Gastroesophageal sphincter (tissue), 4 donors: ENCODE measurements at regions not wholly inside any gene's neighbourhood (a gene's known extent, or its start where the extent isn't known, plus 50 kb on each side); places are given as distances from the start of the nearest gene placed in this dataset.
"Not testable (repeated sequence)": the region's sequence is repeated elsewhere in the genome, so short reads cannot be mapped to it uniquely, and the experiment has no call there.

Experiments used
- ATAC-seq: fragments of 150-250 bp; one replicate; pipeline ENCODE4 v1.9.1; 2016; ENCODE audit warnings: mild to moderate bottlenecking, moderate library complexity
- H3K27ac ChIP-seq, 4 donors: fragments of 200-600 bp; sonication (generic) in 3 of 4; 1 replicate in 3 of 4; 2 replicates in 1 of 4; pipeline ENCODE4 v1.5.1; 2016 to 2019
- H3K27me3 ChIP-seq: fragments of 200-600 bp; sonication (generic); one replicate; pipeline ENCODE4 v1.5.1; 2019
- H3K36me3 ChIP-seq, 2 donors: fragments of 200-600 bp; sonication (generic); one replicate each; pipeline ENCODE4 v1.5.1; 2019; ENCODE audit warnings: control low read depth in 1 of 2
- H3K4me1 ChIP-seq, 3 donors: fragments of 200-600 bp; sonication (generic); 1 replicate in 2 of 3; 2 replicates in 1 of 3; pipeline ENCODE4 v1.5.1; 2016 to 2019; ENCODE audit warnings: control low read depth in 2 of 3
- H3K4me3 ChIP-seq, 2 donors: fragments of 200-600 bp; sonication (generic); one replicate each; pipeline ENCODE4 v1.5.1; 2019; ENCODE audit warnings: mild to moderate bottlenecking in 1 of 2, moderate library complexity in 1 of 2
- H3K9me3 ChIP-seq, 3 donors: fragments of 200-600 bp; sonication (generic); one replicate each; pipeline ENCODE4 v1.5.1; 2017 to 2019; ENCODE audit warnings: control low read depth in 2 of 3
- EP300 ChIP-seq: sonication (generic); formaldehyde crosslinking; IDR thresholded peaks from one replicate; pipeline ENCODE4 v1.6.1; 2017; ENCODE audit warnings: antibody characterized with exemption, mild to moderate bottlenecking
- POLR2A ChIP-seq, 2 donors: fragments of 450-650 bp; IDR thresholded peaks; one replicate each; pipeline ENCODE4 v1.6.1; 2017; ENCODE audit warnings: antibody characterized with exemption in 2 of 2, mild to moderate bottlenecking in 2 of 2, moderate library complexity in 1 of 2
- POLR2AphosphoS5 ChIP-seq: sonication (generic); formaldehyde crosslinking; IDR thresholded peaks from one replicate; pipeline ENCODE4 v1.6.1; 2017; ENCODE audit warnings: antibody characterized with exemption
- WGBS, 2 donors: methylation state at CpG; one replicate each; pipeline ENCODE4 v1.1.5; 2018; ENCODE audit warnings: low coverage in 1 of 2; 5-methylcytosine and 5-hydroxymethylcytosine counted together
- TF ChIP-seq, protein P1 (sequence below), 4 experiments: fragments of 200-600 bp in 2 of 4; fragments of 450-650 bp in 2 of 4; sonication (generic) in 1 of 4; IDR thresholded peaks; one replicate each; pipeline ENCODE4 v1.5.1; 2017 to 2019; ENCODE audit warnings: antibody characterized with exemption in 4 of 4, mild to moderate bottlenecking in 2 of 4, moderate library complexity in 2 of 4

DNA sequence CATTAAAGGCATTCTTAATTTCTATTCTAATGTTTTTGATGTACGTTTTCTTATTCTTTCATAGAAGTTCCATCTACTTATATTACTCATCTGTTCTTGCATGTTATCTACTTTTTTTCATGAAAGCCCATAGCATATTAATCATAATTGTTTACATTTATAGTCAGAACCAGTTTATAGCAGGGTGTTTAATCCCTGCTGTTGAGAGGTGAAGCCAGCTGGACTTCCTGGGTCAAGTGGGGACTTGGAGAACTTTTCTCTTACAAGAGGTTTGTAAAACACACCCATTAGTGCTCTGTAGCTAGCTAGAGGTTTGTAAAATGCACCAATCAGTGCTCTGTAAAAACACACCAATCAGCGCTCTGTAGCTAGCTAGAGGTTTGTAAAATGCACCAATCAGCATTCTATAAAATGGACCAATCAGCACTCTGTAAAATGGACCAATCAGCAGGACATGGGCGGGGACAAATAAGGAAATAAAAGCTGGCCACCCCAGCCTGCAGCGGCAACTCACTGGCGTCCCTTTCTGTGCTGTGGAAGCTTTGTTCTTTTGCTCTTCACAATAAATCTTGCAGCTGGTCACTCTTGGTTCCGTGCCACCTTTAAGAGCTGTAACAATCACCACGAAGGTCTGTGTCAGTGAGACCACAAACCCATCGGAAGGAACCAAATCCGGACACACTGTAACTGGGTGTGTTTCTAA, 120.6 kb downstream of the TANC2 start:
- H3K27ac ChIP-seq = no peak overlapping the region
- no peaks in the 10 kb centered on the region for H3K4me1 ChIP-seq
- TF ChIP-seq EP300 = no peak
- no peak for TF ChIP-seq POLR2A (IDR thresholded peaks at IDR 0.05)
- TF ChIP-seq, protein P1, sequence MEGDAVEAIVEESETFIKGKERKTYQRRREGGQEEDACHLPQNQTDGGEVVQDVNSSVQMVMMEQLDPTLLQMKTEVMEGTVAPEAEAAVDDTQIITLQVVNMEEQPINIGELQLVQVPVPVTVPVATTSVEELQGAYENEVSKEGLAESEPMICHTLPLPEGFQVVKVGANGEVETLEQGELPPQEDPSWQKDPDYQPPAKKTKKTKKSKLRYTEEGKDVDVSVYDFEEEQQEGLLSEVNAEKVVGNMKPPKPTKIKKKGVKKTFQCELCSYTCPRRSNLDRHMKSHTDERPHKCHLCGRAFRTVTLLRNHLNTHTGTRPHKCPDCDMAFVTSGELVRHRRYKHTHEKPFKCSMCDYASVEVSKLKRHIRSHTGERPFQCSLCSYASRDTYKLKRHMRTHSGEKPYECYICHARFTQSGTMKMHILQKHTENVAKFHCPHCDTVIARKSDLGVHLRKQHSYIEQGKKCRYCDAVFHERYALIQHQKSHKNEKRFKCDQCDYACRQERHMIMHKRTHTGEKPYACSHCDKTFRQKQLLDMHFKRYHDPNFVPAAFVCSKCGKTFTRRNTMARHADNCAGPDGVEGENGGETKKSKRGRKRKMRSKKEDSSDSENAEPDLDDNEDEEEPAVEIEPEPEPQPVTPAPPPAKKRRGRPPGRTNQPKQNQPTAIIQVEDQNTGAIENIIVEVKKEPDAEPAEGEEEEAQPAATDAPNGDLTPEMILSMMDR (IDR thresholded peaks at IDR 0.05) = no peak
- no peak for TF ChIP-seq POLR2AphosphoS5
- H3K27me3 ChIP-seq = no peaks in the 10 kb centered on the region
- 85 to 93% methylated on average over 7 to 9 of the region's 9 CpGs for WGBS, 2 donors
- H3K4me3 ChIP-seq = no peak overlapping the region
- ATAC-seq = no peak
- no peaks in the 10 kb centered on the region for H3K36me3 ChIP-seq
- no peaks in the 10 kb centered on the region for H3K9me3 ChIP-seq

DNA sequence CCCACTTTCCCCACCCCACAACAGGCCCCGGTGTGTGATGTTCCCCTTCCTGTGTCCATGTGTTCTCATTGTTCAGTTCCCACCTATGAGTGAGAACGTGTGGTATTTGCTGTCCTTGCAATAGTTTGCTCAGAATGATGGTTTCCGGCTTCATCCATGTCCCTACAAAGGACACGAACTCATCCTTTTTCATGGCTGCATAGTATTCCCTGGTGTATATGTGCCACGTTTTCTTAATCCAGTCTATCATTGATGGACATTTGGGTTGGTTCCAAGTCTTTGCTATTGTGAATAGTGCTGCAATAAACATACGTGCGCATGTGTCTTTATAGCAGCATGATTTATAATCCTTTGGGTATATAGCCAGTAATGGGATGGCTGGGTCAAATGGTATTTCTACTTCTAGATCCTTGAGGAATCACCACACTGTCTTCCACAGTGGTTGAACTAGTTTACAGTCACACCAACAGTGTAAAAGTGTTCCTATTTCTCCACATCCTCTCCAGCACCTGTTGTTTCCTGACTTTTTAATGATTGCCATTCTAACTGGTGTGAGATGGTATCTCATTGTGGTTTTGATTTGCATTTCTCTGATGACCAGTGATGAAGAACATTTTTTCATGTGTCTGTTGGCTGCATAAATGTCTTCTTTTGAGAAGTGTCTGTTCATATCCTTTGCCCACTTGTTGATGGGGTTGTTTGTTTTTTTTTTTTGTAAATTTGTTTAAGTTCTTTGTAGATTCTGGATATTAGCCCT, 124.5 kb downstream of the TANC2 start:
- not testable (repeated sequence) for H3K27ac ChIP-seq, H3K9me3 ChIP-seq

DNA sequence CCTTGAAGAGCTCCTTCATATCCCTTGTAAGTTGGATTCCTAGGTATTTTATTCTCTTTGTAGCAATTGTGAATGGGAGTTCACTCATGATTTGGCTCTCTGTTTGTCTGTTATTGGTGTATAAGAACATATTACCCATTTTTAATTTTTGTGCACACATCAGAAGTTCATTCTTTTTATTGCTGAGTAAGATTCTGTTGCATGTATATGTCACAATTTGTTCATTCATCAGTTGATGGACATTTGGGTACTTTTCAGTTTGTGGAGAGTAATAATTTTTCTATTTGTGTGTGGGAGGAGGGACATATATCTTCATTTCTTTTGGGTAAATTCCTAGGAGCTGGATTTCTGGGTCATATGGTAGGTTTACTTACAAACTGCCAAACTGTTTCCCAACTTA, 125.9 kb downstream of the TANC2 start:
- not testable (repeated sequence) for ATAC-seq, H3K27ac ChIP-seq, H3K9me3 ChIP-seq, H3K27me3 ChIP-seq, H3K4me3 ChIP-seq, H3K36me3 ChIP-seq
- H3K4me1 ChIP-seq = peaks cover 0 to 15% (median 0%) of the 10 kb centered on the region in 3 donors

More for the DNA sequence above, 124.5 kb downstream of the TANC2 start:
- not testable (repeated sequence) for H3K27me3 ChIP-seq, H3K4me3 ChIP-seq, ATAC-seq, H3K36me3 ChIP-seq, H3K4me1 ChIP-seq
- 89 to 90% methylated on average over 6 to 7 of the region's 7 CpGs for WGBS, 2 donors

DNA sequence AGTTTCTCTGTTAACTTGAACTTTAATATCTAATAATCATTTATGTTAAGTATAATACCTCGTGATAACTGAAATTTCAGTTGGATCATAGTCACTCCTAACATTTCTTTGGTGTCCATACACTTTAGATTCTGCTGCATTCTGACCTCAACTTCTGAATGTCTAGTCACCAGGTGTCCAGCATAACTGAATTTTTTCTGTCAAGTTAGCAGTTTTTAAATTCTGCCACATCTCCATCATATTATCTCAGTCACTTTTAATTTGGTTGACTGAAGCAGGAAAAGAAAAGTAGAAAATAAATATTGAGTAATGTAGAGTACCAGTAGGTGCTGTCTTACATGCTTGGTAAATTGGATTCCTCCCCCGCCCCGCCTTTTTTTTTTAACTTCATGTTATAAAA, 128.6 kb downstream of the TANC2 start:
- no peak overlapping the region for H3K4me3 ChIP-seq
- no peak for ATAC-seq
- H3K36me3 ChIP-seq = no peaks in the 10 kb centered on the region
- WGBS, 2 donors = 93 to 100% methylated on average over 3 of the region's 3 CpGs
- H3K4me1 ChIP-seq = peaks cover 0 to 15% (median 0%) of the 10 kb centered on the region in 3 donors
- H3K27me3 ChIP-seq = no peaks in the 10 kb centered on the region
- TF ChIP-seq POLR2A (IDR thresholded peaks at IDR 0.05) = no peak
- TF ChIP-seq EP300 = no peak
- TF ChIP-seq POLR2AphosphoS5 = no peak
- TF ChIP-seq, protein P1 (IDR thresholded peaks at IDR 0.05) = no peak
- no peak overlapping the region for H3K27ac ChIP-seq
- no peaks in the 10 kb centered on the region for H3K9me3 ChIP-seq

DNA sequence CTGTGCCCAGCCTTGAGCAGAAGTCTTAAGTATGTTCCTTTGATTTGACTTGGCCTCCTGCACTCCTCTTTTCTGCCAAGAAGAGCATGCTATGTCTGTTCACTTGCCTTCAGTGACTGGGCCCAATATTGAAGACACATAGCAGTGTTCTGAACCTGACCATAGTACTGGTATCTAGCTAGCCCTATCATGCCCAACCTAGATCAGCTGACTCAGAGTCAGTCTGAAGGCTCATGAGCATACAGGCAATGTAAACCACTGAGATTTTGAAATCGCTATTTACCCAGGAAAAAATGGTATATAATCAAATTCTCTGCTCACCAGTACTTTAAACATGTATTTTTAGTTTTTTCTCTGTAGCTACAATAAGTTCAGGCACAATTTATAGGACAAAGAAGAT, 129.4 kb downstream of the TANC2 start:
- no peak overlapping the region for H3K27ac ChIP-seq
- no peaks in the 10 kb centered on the region for H3K27me3 ChIP-seq
- no peaks in the 10 kb centered on the region for H3K36me3 ChIP-seq
- 75 to 90% methylated on average over 1 of the region's 1 CpG for WGBS, 2 donors
- H3K4me3 ChIP-seq = no peak overlapping the region
- no peak for ATAC-seq
- no peaks in the 10 kb centered on the region for H3K9me3 ChIP-seq
- peaks cover 0 to 15% (median 0%) of the 10 kb centered on the region in 3 donors for H3K4me1 ChIP-seq
- no peak for TF ChIP-seq POLR2A (IDR thresholded peaks at IDR 0.05)
- TF ChIP-seq, protein P1 (IDR thresholded peaks at IDR 0.05) = no peak
- no peak for TF ChIP-seq POLR2AphosphoS5
- TF ChIP-seq EP300 = no peak

DNA sequence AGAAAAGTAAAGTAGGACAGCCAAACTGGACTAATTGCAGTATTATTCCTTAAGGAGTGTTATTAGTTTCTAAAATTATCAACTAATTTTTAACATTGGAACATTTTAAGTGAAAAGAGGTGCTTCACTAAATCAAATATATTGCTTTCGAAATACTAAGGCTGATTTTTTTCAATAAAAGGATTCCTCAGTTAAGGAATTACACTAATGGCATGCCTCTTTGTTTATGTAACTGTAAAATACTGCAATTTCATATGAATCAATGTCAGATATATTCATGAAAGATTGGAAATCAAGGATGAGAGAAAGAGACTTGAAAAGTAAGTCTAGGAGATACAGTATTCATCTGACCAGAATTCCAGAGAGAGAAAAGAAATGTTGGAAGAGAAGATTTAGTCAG, 129.8 kb downstream of the TANC2 start:
- Histone ChIP-seq H3K27ac (no peak overlapping the region), H3K4me1 (peaks cover 0 to 15% (median 0%) of the 10 kb centered on the region in 3 donors)
- WGBS, 2 donors = 38 to 65% methylated on average over 1 of the region's 1 CpG

More for the DNA sequence above, 129.8 kb downstream of the TANC2 start:
- no peak for ATAC-seq
- no peaks in the 10 kb centered on the region for H3K9me3 ChIP-seq
- H3K36me3 ChIP-seq = no peaks in the 10 kb centered on the region
- no peak overlapping the region for H3K4me3 ChIP-seq
- no peaks in the 10 kb centered on the region for H3K27me3 ChIP-seq
- TF ChIP-seq POLR2AphosphoS5 (no peak), EP300 (no peak), POLR2A (IDR thresholded peaks at IDR 0.05) (no peak)
- TF ChIP-seq, protein P1 (IDR thresholded peaks at IDR 0.05) = no peak
